Breast epithelium (tissue), 3 donors: ENCODE measurements at regions not wholly inside any gene's neighbourhood (a gene's known extent, or its start where the extent isn't known, plus 50 kb on each side); places are given as distances from the start of the nearest gene placed in this dataset.

Experiments
- CTCF ChIP-seq, 3 donors: fragments of 450-650 bp; IDR thresholded peaks; one replicate each; pipeline ENCODE4 v1.5.1; 2016 to 2017; ENCODE audit warnings: antibody characterized with exemption in 3 of 3, mild to moderate bottlenecking in 3 of 3, moderate library complexity in 3 of 3
- POLR2AphosphoS5 ChIP-seq, 3 donors: sonication (generic); formaldehyde crosslinking; IDR thresholded peaks; one replicate each; pipeline ENCODE4 v1.6.1; 2017; ENCODE audit warnings: antibody characterized with exemption in 3 of 3

DNA sequence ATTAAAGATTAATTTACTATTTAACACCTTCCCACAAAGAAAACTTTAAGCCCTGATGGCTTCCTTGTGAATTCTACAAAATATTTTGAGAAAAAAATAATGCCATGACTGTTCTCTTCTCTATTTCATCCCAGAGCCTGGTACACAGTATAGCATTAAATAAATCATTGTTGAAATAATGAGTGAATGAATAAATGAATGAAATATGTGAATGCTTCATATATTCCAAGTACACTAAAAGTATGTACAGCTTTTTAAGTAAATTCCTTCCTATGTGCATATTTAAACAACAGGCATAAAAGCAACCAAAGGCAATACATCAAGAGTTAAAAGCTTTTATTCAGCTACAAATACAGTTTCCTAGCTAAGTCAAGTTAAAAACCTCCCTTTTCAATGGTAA lies 144.9 kb upstream of the CCDC196 start:
- TF ChIP-seq POLR2AphosphoS5 (IDR thresholded peaks at IDR 0.05) = no peak
- TF ChIP-seq CTCF (IDR thresholded peaks at IDR 0.05) = no peak
